GM10248 (cell line): ENCODE measurements at regions not wholly inside any gene's neighbourhood (a gene's known extent, or its start where the extent isn't known, plus 50 kb on each side); places are given as distances from the start of the nearest gene placed in this dataset.

Experiments
- CTCF ChIA-PET: fragments of 300-600 bp; sonication (Branson Sonifier 250); formaldehyde crosslinking; extraction: SDS; loops from one replicate; lab custom pipeline; 2021; ENCODE audit warnings: antibody characterized with exemption; lab: Yijun Ruan, JAX
- POLR2A ChIA-PET: fragments of 350-650 bp; sonication (Branson Sonifier 250); formaldehyde crosslinking; extraction: SDS; loops from one replicate; lab custom pipeline; 2020; ENCODE audit warnings: antibody characterized with exemption; lab: Yijun Ruan, JAX
- DNase-seq: peaks from one replicate; pipeline ENCODE4 v3.0.0; 2012; ENCODE audit errors: extremely low spot score
- TF ChIP-seq, protein P1 (sequence below): IDR thresholded peaks from 2 replicates; pipeline ENCODE4 v1.5.1; 2012; ENCODE audit warnings: mild to moderate bottlenecking, low read depth; ENCODE audit errors: extremely low read depth, missing control alignments, control extremely low read depth

DNA sequence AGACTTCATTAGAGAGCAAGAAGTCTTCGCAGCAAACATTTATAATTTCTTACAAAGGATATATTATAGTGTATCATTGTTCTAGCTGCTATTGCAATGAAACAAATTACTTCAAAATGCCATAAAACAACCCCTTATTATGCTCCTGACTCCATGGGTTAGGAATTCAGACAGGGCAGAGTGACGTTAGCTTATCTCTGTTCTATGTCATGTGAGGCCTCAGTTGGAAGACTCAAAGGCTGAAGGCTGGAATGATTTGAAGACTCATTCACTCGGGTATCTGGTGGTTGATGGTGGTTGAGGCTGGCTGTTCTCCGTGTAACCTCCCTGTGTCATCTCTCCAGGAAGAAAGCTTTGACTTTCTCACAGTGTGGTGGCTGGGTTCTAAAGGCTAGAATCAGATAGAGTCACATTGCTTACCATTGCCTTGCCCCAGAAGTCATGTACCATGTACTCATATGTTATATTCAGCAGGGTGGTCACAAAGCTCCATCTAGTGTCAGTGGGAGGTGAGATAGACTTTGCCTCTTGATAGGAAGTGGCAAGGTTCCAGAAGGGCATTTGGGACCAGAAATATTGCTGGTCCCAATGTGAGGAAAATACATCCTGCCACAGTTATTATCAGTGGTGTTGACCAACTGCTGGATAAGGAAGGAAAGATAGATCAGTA lies 226.9 kb downstream of the TMEM38B start:
- TF ChIP-seq, protein P1, sequence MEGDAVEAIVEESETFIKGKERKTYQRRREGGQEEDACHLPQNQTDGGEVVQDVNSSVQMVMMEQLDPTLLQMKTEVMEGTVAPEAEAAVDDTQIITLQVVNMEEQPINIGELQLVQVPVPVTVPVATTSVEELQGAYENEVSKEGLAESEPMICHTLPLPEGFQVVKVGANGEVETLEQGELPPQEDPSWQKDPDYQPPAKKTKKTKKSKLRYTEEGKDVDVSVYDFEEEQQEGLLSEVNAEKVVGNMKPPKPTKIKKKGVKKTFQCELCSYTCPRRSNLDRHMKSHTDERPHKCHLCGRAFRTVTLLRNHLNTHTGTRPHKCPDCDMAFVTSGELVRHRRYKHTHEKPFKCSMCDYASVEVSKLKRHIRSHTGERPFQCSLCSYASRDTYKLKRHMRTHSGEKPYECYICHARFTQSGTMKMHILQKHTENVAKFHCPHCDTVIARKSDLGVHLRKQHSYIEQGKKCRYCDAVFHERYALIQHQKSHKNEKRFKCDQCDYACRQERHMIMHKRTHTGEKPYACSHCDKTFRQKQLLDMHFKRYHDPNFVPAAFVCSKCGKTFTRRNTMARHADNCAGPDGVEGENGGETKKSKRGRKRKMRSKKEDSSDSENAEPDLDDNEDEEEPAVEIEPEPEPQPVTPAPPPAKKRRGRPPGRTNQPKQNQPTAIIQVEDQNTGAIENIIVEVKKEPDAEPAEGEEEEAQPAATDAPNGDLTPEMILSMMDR = no peak
- ChIA-PET CTCF (interaction anchor here (0.7 to 1.6 kb wide), 3 partner anchors 10 to 14 kb away, joined by 3 to 6 read pairs (median 4); no protein-coding TSS in a partner anchor), POLR2A (no interaction called here)
- no peak for DNase-seq

DNA sequence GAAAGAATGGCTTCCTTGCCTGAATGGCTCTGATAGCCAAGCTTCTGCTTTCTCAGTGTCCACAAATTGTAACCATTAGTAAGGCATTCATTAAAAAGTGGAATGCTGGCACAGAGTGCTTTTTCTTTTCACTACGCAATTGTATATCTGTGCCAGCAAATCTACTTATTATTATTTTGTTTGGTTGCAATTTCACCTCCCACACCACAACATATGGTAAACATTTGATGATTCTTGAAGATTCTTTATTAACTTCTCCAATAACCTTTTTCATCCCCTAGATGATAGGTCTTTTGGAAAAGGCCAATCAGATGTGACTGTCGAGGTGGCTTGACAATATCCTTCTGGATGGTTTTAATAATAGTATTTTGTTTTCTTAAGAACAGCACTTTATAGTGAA lies 234.1 kb downstream of the TMEM38B start:
- CTCF ChIA-PET = no interaction called here
- DNase-seq = no peak
- TF ChIP-seq, protein P1 = no peak
- POLR2A ChIA-PET = no interaction called here

DNA sequence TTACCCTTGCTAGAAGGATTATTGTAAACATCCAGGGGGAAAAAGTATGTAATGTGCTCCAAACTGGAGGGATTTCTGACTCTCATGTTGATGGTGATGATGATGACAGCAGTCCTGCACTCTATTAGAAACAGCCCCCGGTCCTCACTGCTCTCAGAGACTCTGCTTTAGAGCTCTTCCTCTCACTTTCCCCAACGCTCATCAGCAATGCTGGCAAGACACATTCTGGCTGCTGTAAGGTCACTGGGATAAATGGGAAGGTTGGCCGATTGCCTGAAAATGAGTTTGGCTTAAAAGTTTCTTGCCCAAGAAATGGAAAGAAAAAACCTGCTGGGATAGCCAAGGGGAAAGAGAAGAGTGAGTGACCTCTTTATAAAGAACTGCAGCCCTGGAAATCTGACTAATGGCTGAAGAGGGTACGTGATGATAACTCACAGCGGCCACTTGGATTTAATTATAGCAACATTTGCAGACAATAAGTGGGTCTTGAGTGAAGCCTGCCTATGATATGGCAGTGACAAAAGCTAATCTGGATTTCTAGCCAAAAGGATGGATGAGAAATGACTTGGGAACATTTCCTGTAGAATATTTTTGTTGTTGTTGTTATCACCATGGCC lies 235.8 kb downstream of the TMEM38B start:
- CTCF ChIA-PET = interaction anchor here (1.0 to 1.8 kb wide), 5 partner anchors 12 to 89 kb away, joined by 3 to 4 read pairs (median 4); no protein-coding TSS in a partner anchor
- DNase-seq = no peak
- TF ChIP-seq, protein P1 = no peak
- POLR2A ChIA-PET = no interaction called here

DNA sequence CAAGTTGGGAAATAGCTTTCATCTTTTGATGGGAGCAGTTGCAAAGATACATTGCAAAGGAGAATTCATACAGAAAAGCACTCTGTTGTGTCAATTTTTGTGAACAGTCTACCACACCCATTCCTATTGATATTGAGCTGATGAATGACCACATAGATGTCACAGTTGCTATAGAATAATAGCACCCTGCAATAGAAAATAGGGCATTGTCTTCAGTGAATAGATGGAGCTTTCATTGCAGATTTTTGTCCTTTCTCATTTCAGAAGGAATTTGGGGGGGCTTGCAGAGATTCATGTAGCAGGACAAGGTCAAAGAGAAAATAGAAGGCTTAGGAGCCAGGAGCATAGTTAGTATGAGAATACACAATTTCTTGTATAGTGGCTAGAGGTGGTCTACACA lies 237.9 kb downstream of the TMEM38B start:
- TF ChIP-seq, protein P1 = no peak
- ChIA-PET CTCF (interaction anchor here (0.9 to 1.6 kb wide), 4 partner anchors 10 to 42 kb away, joined by 3 to 4 read pairs (median 3); no protein-coding TSS in a partner anchor), POLR2A (no interaction called here)
- no peak for DNase-seq

DNA sequence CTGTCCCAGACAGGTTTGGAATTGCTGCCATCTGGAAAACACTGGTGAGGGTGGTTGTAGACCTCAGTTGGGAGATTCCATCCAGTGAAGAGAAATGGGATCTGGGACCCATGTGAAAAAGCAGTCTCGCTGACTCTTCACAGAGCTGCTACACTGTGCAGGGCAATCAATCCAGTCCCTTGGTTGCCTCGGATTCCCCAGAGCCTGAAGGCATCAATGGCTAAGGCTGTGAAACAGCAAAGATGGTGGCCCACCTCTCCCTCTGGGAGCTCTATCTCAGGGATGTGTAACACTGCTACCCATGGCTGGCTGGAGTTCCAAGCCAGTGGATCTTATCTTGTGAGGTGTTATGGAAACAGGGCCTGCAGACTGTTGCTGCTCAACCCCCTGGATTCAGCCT lies 256.1 kb downstream of the TMEM38B start:
- no peak for DNase-seq
- CTCF ChIA-PET = no interaction called here
- TF ChIP-seq, protein P1 = no peak
- POLR2A ChIA-PET = no interaction called here

- TF ChIP-seq, protein P1 = no peak
- CTCF ChIA-PET = no interaction called here
- no peak for DNase-seq
- POLR2A ChIA-PET = no interaction called here
Measured at GRCh38 chr9:105950894-105951293, 256.6 kb downstream of the TMEM38B start.
